Testis (tissue), 2 donors: ENCODE measurements at regions not wholly inside any gene's neighbourhood (a gene's known extent, or its start where the extent isn't known, plus 50 kb on each side); places are given as distances from the start of the nearest gene placed in this dataset.

Source experiments
- DNase-seq: peaks from one replicate; pipeline ENCODE4 v3.0.0-alpha.2; 2019
- H3K27ac ChIP-seq, 2 donors: fragments of 200-600 bp; sonication (generic); one replicate each; pipeline ENCODE4 v1.5.1; 2019
- H3K27me3 ChIP-seq: fragments of 200-600 bp; sonication (generic); one replicate; pipeline ENCODE4 v1.5.1; 2019
- H3K36me3 ChIP-seq: fragments of 200-600 bp; sonication (generic); one replicate; pipeline ENCODE4 v1.5.1; 2017; ENCODE audit warnings: low read depth; ENCODE audit errors: missing control alignments
- H3K4me1 ChIP-seq: fragments of 200-600 bp; sonication (generic); one replicate; pipeline ENCODE4 v1.5.1; 2019
- H3K4me3 ChIP-seq, 2 donors: fragments of 200-600 bp; sonication (generic); one replicate each; pipeline ENCODE4 v1.5.1; 2017 to 2019
- H3K9me3 ChIP-seq: fragments of 200-600 bp; sonication (generic); one replicate; pipeline ENCODE4 v1.5.1; 2017
- POLR2A ChIP-seq: fragments of 450-650 bp; IDR thresholded peaks from one replicate; pipeline ENCODE4 v1.6.1; 2017; ENCODE audit warnings: antibody characterized with exemption, mild to moderate bottlenecking, moderate library complexity
- WGBS, 2 donors: methylation state at CpG; one replicate each; pipeline ENCODE4 v1.1.5; 2018; 5-methylcytosine and 5-hydroxymethylcytosine counted together
- intact Hi-C: fragments of 100-400 bp; cut with DNase I; formaldehyde crosslinking; loops from one replicate; pipeline ENCODE4 v1.15.1; 2023; ENCODE audit warnings: low total_unique reads
- TF ChIP-seq, protein P1 (sequence below), 3 experiments: fragments of 450-650 bp in 2 of 3; fragments of 200-600 bp in 1 of 3; sonication (generic) in 1 of 3; IDR thresholded peaks; one replicate each; pipeline ENCODE4 v1.5.1; 2016 to 2019; ENCODE audit warnings: antibody characterized with exemption in 3 of 3, mild to moderate bottlenecking in 2 of 3, moderate library complexity in 1 of 3

DNA sequence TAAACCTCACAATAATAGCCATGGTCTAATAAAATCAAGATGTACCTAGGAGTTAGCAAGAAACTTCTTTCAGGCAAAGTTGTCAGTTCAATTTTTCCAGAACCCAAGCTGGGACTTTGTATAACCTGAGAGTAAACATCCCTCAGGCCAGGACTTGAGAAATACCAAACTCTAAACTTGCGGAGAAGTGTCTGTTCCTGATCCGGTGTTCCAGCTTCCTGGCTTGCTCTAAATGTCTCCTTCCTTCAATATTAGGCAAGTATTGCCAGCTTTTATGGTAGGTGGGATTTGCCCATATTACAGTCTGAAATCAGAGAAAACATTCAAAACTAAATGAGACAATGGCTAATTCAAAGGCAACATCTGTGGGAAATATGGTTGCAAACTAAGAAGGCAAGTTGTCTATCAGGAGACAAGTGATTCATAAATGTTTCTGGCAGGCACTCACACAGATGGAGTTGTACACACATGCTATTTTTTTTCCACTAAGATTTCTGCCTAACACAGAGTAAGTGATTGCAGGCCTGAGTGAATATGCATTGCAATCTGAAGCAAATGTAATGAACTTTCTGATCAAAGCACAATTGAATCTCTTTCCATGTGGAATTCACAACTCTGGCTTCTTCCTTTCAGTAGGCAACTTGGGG lies 88.3 kb upstream of the COL8A1 start:
- no peaks in the 10 kb centered on the region for H3K27me3 ChIP-seq
- no peaks in the 10 kb centered on the region for H3K36me3 ChIP-seq
- H3K9me3 ChIP-seq, result no peaks in the 10 kb centered on the region
- H3K27ac ChIP-seq, result no peak overlapping the region
- WGBS, 2 donors, result 62 to 80% methylated on average over 2 of the region's 2 CpGs
- H3K4me1 ChIP-seq, result peaks cover 7% of the 10 kb centered on the region
- DNase-seq, result no peak
- TF ChIP-seq POLR2A, result no peak
- TF ChIP-seq, protein P1, sequence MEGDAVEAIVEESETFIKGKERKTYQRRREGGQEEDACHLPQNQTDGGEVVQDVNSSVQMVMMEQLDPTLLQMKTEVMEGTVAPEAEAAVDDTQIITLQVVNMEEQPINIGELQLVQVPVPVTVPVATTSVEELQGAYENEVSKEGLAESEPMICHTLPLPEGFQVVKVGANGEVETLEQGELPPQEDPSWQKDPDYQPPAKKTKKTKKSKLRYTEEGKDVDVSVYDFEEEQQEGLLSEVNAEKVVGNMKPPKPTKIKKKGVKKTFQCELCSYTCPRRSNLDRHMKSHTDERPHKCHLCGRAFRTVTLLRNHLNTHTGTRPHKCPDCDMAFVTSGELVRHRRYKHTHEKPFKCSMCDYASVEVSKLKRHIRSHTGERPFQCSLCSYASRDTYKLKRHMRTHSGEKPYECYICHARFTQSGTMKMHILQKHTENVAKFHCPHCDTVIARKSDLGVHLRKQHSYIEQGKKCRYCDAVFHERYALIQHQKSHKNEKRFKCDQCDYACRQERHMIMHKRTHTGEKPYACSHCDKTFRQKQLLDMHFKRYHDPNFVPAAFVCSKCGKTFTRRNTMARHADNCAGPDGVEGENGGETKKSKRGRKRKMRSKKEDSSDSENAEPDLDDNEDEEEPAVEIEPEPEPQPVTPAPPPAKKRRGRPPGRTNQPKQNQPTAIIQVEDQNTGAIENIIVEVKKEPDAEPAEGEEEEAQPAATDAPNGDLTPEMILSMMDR (IDR thresholded peaks at IDR 0.05), result no peak
- no peak overlapping the region for H3K4me3 ChIP-seq
- intact Hi-C loops, result no loop called here

- DNase-seq, result no peak
- H3K4me1 ChIP-seq, result peaks cover 11% of the 10 kb centered on the region
- no peak overlapping the region for H3K4me3 ChIP-seq
- intact Hi-C loops, result no loop called here
- H3K9me3 ChIP-seq, result no peaks in the 10 kb centered on the region
- 51 to 66% methylated on average over 4 of the region's 4 CpGs for WGBS, 2 donors
- H3K27ac ChIP-seq, result no peak overlapping the region
- no peaks in the 10 kb centered on the region for H3K27me3 ChIP-seq
- TF ChIP-seq, protein P1 (IDR thresholded peaks at IDR 0.05), result no peak
- TF ChIP-seq POLR2A, result no peak
- no peaks in the 10 kb centered on the region for H3K36me3 ChIP-seq
These were observed 89.2 kb upstream of the COL8A1 start for GRCh38 chr3:99549220-99549619.

GRCh38 chr3:99548674-99549073 lies 89.7 kb upstream of the COL8A1 start:
- no peak for DNase-seq
- Histone ChIP-seq H3K27me3 (no peaks in the 10 kb centered on the region), H3K4me1 (peaks cover 11% of the 10 kb centered on the region), H3K27ac (no peak overlapping the region), H3K36me3 (no peaks in the 10 kb centered on the region), H3K4me3 (no peak overlapping the region), H3K9me3 (no peaks in the 10 kb centered on the region)
- WGBS, 2 donors, result 78 to 92% methylated on average over 1 of the region's 1 CpG
- no peak for TF ChIP-seq POLR2A
- TF ChIP-seq, protein P1 (IDR thresholded peaks at IDR 0.05), result no peak
- intact Hi-C loops, result no loop called here

DNA sequence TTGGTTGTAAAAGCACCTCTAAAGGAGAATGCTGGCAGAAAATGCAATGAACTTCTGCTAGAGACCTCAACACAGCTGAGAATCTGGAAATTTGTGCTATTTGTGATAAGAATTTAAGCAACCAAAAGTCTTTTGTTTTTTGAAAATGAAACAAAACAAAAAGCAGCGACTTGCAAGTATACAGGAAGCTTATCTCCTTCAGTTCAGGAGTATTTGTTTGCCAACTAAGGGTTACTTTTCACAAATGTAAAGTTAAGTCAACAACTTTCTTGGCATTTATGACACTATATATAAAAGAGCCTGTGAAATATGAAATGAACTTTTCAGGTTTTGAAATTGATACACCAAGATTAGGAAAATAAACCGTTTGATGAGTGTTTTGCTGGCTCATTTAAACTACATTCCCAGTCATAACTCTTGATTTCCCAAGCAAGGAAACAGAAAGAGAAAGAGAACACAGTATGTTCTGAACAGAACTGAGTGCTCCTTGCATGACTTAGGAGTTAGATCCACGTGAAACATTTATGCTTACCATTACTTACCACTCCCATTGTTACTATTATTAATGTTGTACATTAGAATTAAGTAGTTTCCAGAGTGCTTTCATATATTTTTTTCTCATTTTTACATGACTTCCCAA lies 92.3 kb upstream of the COL8A1 start:
- Histone ChIP-seq H3K9me3 (no peaks in the 10 kb centered on the region), H3K4me3 (no peak overlapping the region), H3K27ac (peak overlapping the region; percentile 1 to 26), H3K4me1 (peaks cover 11% of the 10 kb centered on the region), H3K36me3 (no peaks in the 10 kb centered on the region), H3K27me3 (no peaks in the 10 kb centered on the region)
- TF ChIP-seq, protein P1 (IDR thresholded peaks at IDR 0.05), result no peak
- TF ChIP-seq POLR2A, result no peak
- no peak for DNase-seq
- intact Hi-C loops, result no loop called here
- WGBS, 2 donors, result 21 to 22% methylated on average over 3 of the region's 3 CpGs
